ENCODE measurements at regions not wholly inside any gene's neighbourhood (a gene's known extent, or its start where the extent isn't known, plus 50 kb on each side); places are given as distances from the start of the nearest gene placed in this dataset.

DNA sequence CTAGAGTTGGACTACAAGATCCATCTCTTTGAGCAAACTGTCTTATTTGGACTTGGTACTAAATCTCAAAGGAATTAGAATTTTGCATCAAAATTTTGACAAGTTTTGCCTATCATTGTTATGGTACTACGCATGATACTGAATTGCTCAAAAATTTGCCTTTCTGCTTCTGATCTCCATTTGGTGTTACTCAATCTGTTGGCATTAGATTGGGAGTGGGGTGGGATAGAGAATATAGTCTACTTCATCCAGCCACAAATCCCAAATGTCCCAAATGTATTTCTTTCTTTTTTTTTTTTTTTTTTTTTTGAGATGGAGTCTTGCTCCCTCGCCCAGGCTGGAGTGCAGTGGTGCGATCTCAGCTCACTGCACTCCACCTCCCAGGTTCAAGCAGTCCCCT is 204.8 kb downstream of the TANC2 start:
- no CpG with 5 or more reads among the region's 3 CpGs for WGBS (ENCODE audit: insufficient coverage, insufficient read length)
- DNase-seq (ENCODE audit: low read depth, low spot score): no peak
- Histone ChIP-seq H3K27me3 (ENCODE audit: control insufficient read depth, insufficient read depth, low read length) (no peaks in the 10 kb centered on the region), H3K9me3 (ENCODE audit: control insufficient read depth, insufficient read depth, low read length) (no peaks in the 10 kb centered on the region), H3K27ac (ENCODE audit: low read length) (no peak overlapping the region), H3K4me3 (ENCODE audit: low read length) (no peak overlapping the region), H3K4me1 (ENCODE audit: control insufficient read depth, insufficient read depth, low read length) (no peaks in the 10 kb centered on the region), H3K36me3 (ENCODE audit: control insufficient read depth, insufficient read depth, low read length) (no peaks in the 10 kb centered on the region)

DNA sequence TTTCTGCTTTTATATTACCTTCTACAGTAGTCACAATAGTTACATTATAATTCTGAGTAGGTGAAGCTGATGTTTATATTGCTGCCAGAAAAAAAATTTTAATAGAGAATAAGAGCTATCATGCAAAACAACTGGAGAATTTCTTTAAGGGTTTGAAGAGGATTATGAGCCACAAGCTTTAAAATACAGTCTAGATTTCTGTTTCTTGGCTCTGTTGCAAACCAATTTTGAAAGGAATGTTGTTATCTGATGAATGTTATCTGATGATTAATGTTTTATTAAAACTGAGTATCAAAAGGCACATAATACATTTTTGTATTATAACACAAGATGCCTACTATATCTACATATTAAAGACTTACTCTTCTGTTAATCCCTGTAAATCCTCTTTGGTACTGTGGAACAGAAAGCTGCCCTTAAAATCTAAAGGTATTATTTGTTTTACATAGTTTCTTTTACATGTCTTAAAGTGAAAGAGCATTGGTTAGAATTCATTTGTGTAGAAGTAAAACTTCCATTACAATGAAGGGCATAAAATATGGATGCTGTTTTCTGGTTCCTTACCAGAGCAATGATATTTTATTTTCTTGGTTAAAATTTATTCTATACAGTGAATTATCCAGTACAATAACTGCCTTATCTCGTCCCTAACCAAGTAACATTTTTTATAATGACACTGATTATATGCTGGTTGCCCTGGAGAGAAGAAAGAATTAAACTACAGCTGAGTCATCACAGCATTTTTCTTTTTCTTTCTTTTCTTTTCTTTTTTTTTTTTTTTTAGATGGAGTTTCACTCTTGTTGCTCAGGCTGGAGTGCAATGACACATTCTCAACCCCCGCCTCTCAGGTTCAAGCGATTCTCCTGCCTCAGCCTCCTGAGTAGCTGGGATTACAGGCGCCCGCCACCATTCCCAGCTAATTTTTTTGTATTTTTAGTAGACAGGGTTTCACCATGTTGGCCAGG is 205.7 kb downstream of the TANC2 start:
- Histone ChIP-seq H3K9me3 (ENCODE audit: control insufficient read depth, insufficient read depth, low read length) (no peaks in the 10 kb centered on the region), H3K27me3 (ENCODE audit: control insufficient read depth, insufficient read depth, low read length) (no peaks in the 10 kb centered on the region), H3K4me1 (ENCODE audit: control insufficient read depth, insufficient read depth, low read length) (no peaks in the 10 kb centered on the region), H3K4me3 (ENCODE audit: low read length) (no peak overlapping the region), H3K36me3 (ENCODE audit: control insufficient read depth, insufficient read depth, low read length) (no peaks in the 10 kb centered on the region), H3K27ac (ENCODE audit: low read length) (no peak overlapping the region)
- DNase-seq (ENCODE audit: low read depth, low spot score): no peak
- WGBS (ENCODE audit: insufficient coverage, insufficient read length): no CpG with 5 or more reads among the region's 5 CpGs

DNA sequence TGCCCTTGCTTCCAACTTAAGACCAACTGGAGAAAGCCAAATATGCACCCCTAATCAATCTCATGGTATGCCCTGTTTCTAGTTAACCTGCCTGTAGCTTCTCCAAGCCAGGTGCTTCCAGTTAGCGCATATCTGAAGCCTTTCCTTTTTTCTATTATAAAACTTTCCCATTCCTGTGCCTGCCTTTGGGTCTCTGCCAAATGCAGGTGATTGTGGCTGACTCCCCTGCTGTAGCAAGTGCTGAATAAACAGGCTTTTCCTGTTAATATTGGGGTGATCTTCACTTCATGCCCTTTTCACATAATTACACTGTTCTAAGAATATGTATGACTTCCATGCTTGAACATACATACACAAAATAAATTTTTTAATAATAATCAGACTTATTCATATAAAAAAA is 207.4 kb downstream of the TANC2 start:
- Histone ChIP-seq H3K27me3 (ENCODE audit: control insufficient read depth, insufficient read depth, low read length) (no peaks in the 10 kb centered on the region), H3K9me3 (ENCODE audit: control insufficient read depth, insufficient read depth, low read length) (no peaks in the 10 kb centered on the region; the same call in 1 of the 2 replicates), H3K4me1 (ENCODE audit: control insufficient read depth, insufficient read depth, low read length) (no peaks in the 10 kb centered on the region), H3K27ac (ENCODE audit: low read length) (no peak overlapping the region), H3K4me3 (ENCODE audit: low read length) (no peak overlapping the region), H3K36me3 (ENCODE audit: control insufficient read depth, insufficient read depth, low read length) (no peaks in the 10 kb centered on the region)
- DNase-seq (ENCODE audit: low read depth, low spot score): no peak
- WGBS (ENCODE audit: insufficient coverage, insufficient read length): no CpG with 5 or more reads among the region's 1 CpG

GRCh38 chr17:63173903-63174302 is 207.9 kb downstream of the TANC2 start:
- H3K9me3 ChIP-seq (ENCODE audit: control insufficient read depth, insufficient read depth, low read length): no peaks in the 10 kb centered on the region; the same call in 1 of the 2 replicates
- H3K27me3 ChIP-seq (ENCODE audit: control insufficient read depth, insufficient read depth, low read length): no peaks in the 10 kb centered on the region
- no peak overlapping the region for H3K27ac ChIP-seq (ENCODE audit: low read length)
- no peak for DNase-seq (ENCODE audit: low read depth, low spot score)
- no peak overlapping the region for H3K4me3 ChIP-seq (ENCODE audit: low read length)
- no CpG with 5 or more reads among the region's 1 CpG for WGBS (ENCODE audit: insufficient coverage, insufficient read length)
- no peaks in the 10 kb centered on the region for H3K36me3 ChIP-seq (ENCODE audit: control insufficient read depth, insufficient read depth, low read length)
- H3K4me1 ChIP-seq (ENCODE audit: control insufficient read depth, insufficient read depth, low read length): no peaks in the 10 kb centered on the region

GRCh38 chr17:63178530-63178929 is 212.5 kb downstream of the TANC2 start:
- H3K4me3 ChIP-seq (ENCODE audit: low read length): no peak overlapping the region
- no peaks in the 10 kb centered on the region for H3K4me1 ChIP-seq (ENCODE audit: control insufficient read depth, insufficient read depth, low read length)
- DNase-seq (ENCODE audit: low read depth, low spot score): no peak
- no peaks in the 10 kb centered on the region for H3K36me3 ChIP-seq (ENCODE audit: control insufficient read depth, insufficient read depth, low read length)
- no peaks in the 10 kb centered on the region for H3K27me3 ChIP-seq (ENCODE audit: control insufficient read depth, insufficient read depth, low read length)
- no peak overlapping the region for H3K27ac ChIP-seq (ENCODE audit: low read length)
- H3K9me3 ChIP-seq (ENCODE audit: control insufficient read depth, insufficient read depth, low read length): no peaks in the 10 kb centered on the region; the same call in 1 of the 2 replicates
- WGBS (ENCODE audit: insufficient coverage, insufficient read length): no CpG with 5 or more reads among the region's 2 CpGs

DNA sequence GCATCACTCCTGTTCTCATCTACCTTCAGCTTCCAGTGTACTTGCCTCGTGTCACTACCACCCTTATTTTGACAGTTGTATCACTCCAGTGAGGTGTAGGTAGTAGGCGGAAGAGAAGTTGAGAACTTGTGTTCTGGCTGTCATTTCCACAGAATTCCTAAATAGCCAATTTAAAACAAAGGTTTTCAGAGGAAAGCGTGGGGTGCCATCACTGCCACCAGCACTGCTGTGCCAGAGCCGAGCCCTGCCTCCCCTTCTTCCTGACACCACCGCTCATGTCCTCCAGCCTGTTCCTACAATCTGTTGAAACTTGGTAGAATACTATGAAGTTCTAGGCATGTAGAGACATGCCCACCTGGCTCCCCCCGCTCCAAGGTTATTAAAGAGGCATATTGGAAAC is 215.8 kb downstream of the TANC2 start:
- H3K27me3 ChIP-seq (ENCODE audit: control insufficient read depth, insufficient read depth, low read length): no peaks in the 10 kb centered on the region
- no peaks in the 10 kb centered on the region; the same call in 1 of the 2 replicates for H3K9me3 ChIP-seq (ENCODE audit: control insufficient read depth, insufficient read depth, low read length)
- DNase-seq (ENCODE audit: low read depth, low spot score): no peak
- no peak overlapping the region for H3K27ac ChIP-seq (ENCODE audit: low read length)
- WGBS (ENCODE audit: insufficient coverage, insufficient read length): no CpG with 5 or more reads among the region's 6 CpGs
- H3K4me1 ChIP-seq (ENCODE audit: control insufficient read depth, insufficient read depth, low read length): no peaks in the 10 kb centered on the region
- H3K4me3 ChIP-seq (ENCODE audit: low read length): no peak overlapping the region
- no peaks in the 10 kb centered on the region for H3K36me3 ChIP-seq (ENCODE audit: control insufficient read depth, insufficient read depth, low read length)

- Histone ChIP-seq H3K9me3 (ENCODE audit: control insufficient read depth, insufficient read depth, low read length) (no peaks in the 10 kb centered on the region), H3K27ac (ENCODE audit: low read length) (no peak overlapping the region), H3K4me3 (ENCODE audit: low read length) (no peak overlapping the region), H3K36me3 (ENCODE audit: control insufficient read depth, insufficient read depth, low read length) (no peaks in the 10 kb centered on the region), H3K4me1 (ENCODE audit: control insufficient read depth, insufficient read depth, low read length) (no peaks in the 10 kb centered on the region), H3K27me3 (ENCODE audit: control insufficient read depth, insufficient read depth, low read length) (no peaks in the 10 kb centered on the region)
- no peak for DNase-seq (ENCODE audit: low read depth, low spot score)
Observed at GRCh38 chr17:63185420-63185819, 219.4 kb downstream of the TANC2 start.

DNA sequence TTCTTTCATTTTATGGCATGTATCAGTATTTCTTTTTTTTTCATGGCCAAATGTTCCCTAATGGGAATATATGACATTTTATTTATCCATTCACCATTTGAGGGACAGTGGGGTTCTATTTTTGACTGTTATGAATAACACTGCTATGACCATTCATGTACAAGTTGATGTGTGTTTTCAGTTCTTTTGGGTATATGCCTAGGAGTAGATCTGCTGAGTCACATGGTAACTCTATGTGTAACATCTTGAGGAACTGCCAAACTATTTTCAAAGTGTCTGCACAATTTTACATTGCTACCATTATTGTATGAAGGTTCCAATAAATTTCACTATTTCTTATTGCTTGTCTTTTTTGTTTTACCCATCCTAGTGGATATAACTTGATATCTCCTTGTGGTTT is 223.0 kb downstream of the TANC2 start:
- H3K27me3 ChIP-seq (ENCODE audit: control insufficient read depth, insufficient read depth, low read length): no peaks in the 10 kb centered on the region
- no peaks in the 10 kb centered on the region for H3K4me1 ChIP-seq (ENCODE audit: control insufficient read depth, insufficient read depth, low read length)
- no peak overlapping the region for H3K27ac ChIP-seq (ENCODE audit: low read length)
- no peak overlapping the region for H3K4me3 ChIP-seq (ENCODE audit: low read length)
- H3K36me3 ChIP-seq (ENCODE audit: control insufficient read depth, insufficient read depth, low read length): no peaks in the 10 kb centered on the region
- H3K9me3 ChIP-seq (ENCODE audit: control insufficient read depth, insufficient read depth, low read length): no peaks in the 10 kb centered on the region
- no peak for DNase-seq (ENCODE audit: low read depth, low spot score)

GRCh38 chr17:63189930-63190329 is 223.9 kb downstream of the TANC2 start:
- DNase-seq (ENCODE audit: low read depth, low spot score): no peak
- no peaks in the 10 kb centered on the region for H3K27me3 ChIP-seq (ENCODE audit: control insufficient read depth, insufficient read depth, low read length)
- H3K9me3 ChIP-seq (ENCODE audit: control insufficient read depth, insufficient read depth, low read length): no peaks in the 10 kb centered on the region
- H3K27ac ChIP-seq (ENCODE audit: low read length): no peak overlapping the region
- no peaks in the 10 kb centered on the region for H3K36me3 ChIP-seq (ENCODE audit: control insufficient read depth, insufficient read depth, low read length)
- H3K4me3 ChIP-seq (ENCODE audit: low read length): no peak overlapping the region
- no CpG with 5 or more reads among the region's 3 CpGs for WGBS (ENCODE audit: insufficient coverage, insufficient read length)
- H3K4me1 ChIP-seq (ENCODE audit: control insufficient read depth, insufficient read depth, low read length): no peaks in the 10 kb centered on the region

DNA sequence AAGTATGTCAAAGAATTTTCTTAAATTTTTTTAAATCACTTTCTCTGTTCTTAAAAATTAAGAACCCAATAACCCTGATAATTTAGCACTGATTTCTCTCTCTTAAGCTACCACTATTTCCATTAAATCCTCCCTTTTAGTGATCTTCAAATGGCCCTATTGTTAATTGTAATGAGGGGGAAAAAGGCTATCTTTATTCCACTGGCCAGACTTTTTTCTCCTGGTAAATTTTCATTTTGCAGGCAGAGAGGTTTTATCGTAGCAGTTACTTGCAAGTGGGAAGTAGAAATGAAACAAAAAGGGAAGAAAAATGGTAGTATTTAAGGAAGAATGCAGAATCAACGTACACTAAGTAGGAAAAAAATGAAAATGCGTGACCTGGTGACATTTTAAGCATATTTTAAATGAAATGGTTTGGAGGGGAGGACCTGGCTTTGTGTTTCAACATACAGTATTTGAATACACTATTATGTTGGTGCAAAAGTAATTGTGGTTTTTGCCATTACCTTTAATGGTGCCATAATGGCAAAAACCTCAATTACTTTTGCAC is 224.9 kb downstream of the TANC2 start:
- Histone ChIP-seq H3K27me3 (ENCODE audit: control insufficient read depth, insufficient read depth, low read length) (no peaks in the 10 kb centered on the region), H3K4me1 (ENCODE audit: control insufficient read depth, insufficient read depth, low read length) (no peaks in the 10 kb centered on the region), H3K9me3 (ENCODE audit: control insufficient read depth, insufficient read depth, low read length) (no peaks in the 10 kb centered on the region), H3K4me3 (ENCODE audit: low read length) (no peak overlapping the region), H3K36me3 (ENCODE audit: control insufficient read depth, insufficient read depth, low read length) (no peaks in the 10 kb centered on the region), H3K27ac (ENCODE audit: low read length) (no peak overlapping the region)
- DNase-seq (ENCODE audit: low read depth, low spot score): no peak
- WGBS (ENCODE audit: insufficient coverage, insufficient read length): no CpG with 5 or more reads among the region's 3 CpGs

DNA sequence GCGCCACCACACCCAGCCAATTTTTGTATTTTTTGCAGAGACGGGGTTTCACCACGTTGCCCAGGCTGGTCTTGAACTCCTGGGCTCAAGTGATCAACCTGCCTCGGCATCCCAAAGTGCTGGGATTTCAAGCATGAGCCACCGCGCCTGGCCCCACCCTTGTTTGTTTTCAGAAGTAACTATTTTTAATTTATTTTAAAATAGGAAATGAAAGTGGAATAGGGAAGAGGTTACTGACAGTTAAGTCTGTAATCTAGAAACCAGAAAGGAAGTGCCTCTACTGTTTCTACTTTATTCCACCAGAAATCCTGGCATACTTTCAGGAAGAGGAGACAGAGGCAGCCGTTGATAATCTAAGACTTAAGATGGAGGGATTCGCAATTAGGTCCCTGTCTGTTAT is 225.6 kb downstream of the TANC2 start:
- Histone ChIP-seq H3K4me1 (ENCODE audit: control insufficient read depth, insufficient read depth, low read length) (no peaks in the 10 kb centered on the region), H3K9me3 (ENCODE audit: control insufficient read depth, insufficient read depth, low read length) (no peaks in the 10 kb centered on the region), H3K27ac (ENCODE audit: low read length) (no peak overlapping the region), H3K27me3 (ENCODE audit: control insufficient read depth, insufficient read depth, low read length) (no peaks in the 10 kb centered on the region), H3K4me3 (ENCODE audit: low read length) (no peak overlapping the region), H3K36me3 (ENCODE audit: control insufficient read depth, insufficient read depth, low read length) (no peaks in the 10 kb centered on the region)
- DNase-seq (ENCODE audit: low read depth, low spot score): no peak
- no CpG with 5 or more reads among the region's 8 CpGs for WGBS (ENCODE audit: insufficient coverage, insufficient read length)
